Bronchial epithelial cell (primary cell): ENCODE measurements at regions not wholly inside any gene's neighbourhood (a gene's known extent, or its start where the extent isn't known, plus 50 kb on each side); places are given as distances from the start of the nearest gene placed in this dataset.

Source experiments
- DNase-seq: peaks from one replicate; pipeline ENCODE4 v3.0.0-alpha.2; 2010; ENCODE audit warnings: low read depth
- FAIRE-seq: peaks from 2 replicates; lab custom pipeline; 2011; peaks lifted over from hg19 to GRCh38; lab: Jason Lieb, UNC
- H3K27me3 ChIP-seq: 2 replicates; pipeline ENCODE4 v1.5.1; 2011; ENCODE audit warnings: low read length; ENCODE audit not compliant: control insufficient read depth, insufficient read depth
- H3K36me3 ChIP-seq: 2 replicates; pipeline ENCODE4 v1.5.1; 2011; ENCODE audit warnings: low read length; ENCODE audit not compliant: control insufficient read depth, insufficient read depth
- H3K4me3 ChIP-seq: 2 replicates; pipeline ENCODE4 v1.5.1; 2011; ENCODE audit warnings: mild to moderate bottlenecking, low read depth, low read length, control low read depth
- TF ChIP-seq, protein P1 (sequence below): IDR thresholded peaks from 2 replicates; pipeline ENCODE4 v1.5.1; 2011; ENCODE audit warnings: mild to moderate bottlenecking, moderate library complexity, low read length, control low read depth, inconsistent platforms; ENCODE audit not compliant: insufficient read depth, severe bottlenecking

- no peak overlapping the region for H3K4me3 ChIP-seq
- no peaks in the 10 kb centered on the region for H3K27me3 ChIP-seq
- FAIRE-seq (no peak), DNase-seq (no peak)
- no peaks in the 10 kb centered on the region for H3K36me3 ChIP-seq
- TF ChIP-seq, protein P1, sequence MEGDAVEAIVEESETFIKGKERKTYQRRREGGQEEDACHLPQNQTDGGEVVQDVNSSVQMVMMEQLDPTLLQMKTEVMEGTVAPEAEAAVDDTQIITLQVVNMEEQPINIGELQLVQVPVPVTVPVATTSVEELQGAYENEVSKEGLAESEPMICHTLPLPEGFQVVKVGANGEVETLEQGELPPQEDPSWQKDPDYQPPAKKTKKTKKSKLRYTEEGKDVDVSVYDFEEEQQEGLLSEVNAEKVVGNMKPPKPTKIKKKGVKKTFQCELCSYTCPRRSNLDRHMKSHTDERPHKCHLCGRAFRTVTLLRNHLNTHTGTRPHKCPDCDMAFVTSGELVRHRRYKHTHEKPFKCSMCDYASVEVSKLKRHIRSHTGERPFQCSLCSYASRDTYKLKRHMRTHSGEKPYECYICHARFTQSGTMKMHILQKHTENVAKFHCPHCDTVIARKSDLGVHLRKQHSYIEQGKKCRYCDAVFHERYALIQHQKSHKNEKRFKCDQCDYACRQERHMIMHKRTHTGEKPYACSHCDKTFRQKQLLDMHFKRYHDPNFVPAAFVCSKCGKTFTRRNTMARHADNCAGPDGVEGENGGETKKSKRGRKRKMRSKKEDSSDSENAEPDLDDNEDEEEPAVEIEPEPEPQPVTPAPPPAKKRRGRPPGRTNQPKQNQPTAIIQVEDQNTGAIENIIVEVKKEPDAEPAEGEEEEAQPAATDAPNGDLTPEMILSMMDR, result no peak
These were observed 88.5 kb downstream of the FEM1C start for GRCh38 chr5:115456056-115456455.

DNA sequence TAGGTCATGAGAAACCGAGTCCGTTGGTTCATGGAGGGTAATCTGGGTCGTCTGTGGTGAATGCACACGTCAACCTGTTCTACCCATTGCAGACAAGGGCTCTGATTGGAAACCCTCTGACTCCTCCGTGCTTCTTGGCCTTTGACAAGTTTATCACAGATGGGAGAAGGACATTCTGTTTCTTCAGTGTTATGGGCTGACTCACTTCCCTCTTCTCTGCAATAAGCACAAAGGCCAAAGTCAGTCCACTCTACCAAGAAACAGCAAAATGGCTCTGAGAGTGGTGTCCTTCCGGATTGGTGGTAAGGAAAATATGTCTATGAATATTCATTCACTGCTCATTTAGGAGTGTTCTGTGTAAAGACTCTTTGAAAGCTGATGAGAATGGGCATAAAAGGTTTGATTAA, 89.3 kb downstream of the FEM1C start:
- Histone ChIP-seq H3K4me3 (no peak overlapping the region), H3K27me3 (no peaks in the 10 kb centered on the region), H3K36me3 (no peaks in the 10 kb centered on the region)
- DNase-seq, result peak; percentile 40
- TF ChIP-seq, protein P1, result no peak
- no peak for FAIRE-seq

GRCh38 chr5:115453391-115454095, 91.0 kb downstream of the FEM1C start:
- FAIRE-seq, result no peak
- TF ChIP-seq, protein P1, result no peak

GRCh38 chr5:115452536-115453235, 91.9 kb downstream of the FEM1C start:
- Histone ChIP-seq H3K36me3 (no peaks in the 10 kb centered on the region), H3K27me3 (no peaks in the 10 kb centered on the region), H3K4me3 (no peak overlapping the region)
- no peak for FAIRE-seq
- TF ChIP-seq, protein P1, result no peak
- DNase-seq, result no peak

More at GRCh38 chr5:115453391-115454095, 91.0 kb downstream of the FEM1C start:
- Histone ChIP-seq H3K27me3 (no peaks in the 10 kb centered on the region), H3K36me3 (no peaks in the 10 kb centered on the region), H3K4me3 (no peak overlapping the region)
- no peak for DNase-seq

DNA sequence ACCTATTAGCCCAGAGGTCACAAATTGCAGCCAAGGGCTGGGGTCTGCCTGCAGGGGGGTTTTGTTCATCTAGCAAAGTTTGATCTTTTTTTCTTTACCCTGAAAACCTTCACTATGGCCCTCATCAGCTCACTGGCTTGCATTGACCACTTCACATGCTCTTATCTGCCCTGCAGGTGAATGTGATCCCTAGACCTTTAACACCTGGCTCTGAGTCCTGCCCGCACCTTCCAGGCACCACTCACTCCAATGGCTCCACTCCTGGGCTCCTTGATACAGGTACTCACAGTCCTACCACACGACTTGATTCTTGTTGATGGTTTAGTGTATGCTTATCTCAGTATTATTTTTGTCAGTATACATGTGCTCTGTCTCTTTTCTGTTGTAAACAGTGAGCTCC, 92.5 kb downstream of the FEM1C start:
- DNase-seq, result no peak
- TF ChIP-seq, protein P1, result no peak
- Histone ChIP-seq H3K27me3 (no peaks in the 10 kb centered on the region), H3K4me3 (no peak overlapping the region), H3K36me3 (no peaks in the 10 kb centered on the region)
- no peak for FAIRE-seq
